Smooth muscle cell of the brain vasculature (primary cell): ENCODE measurements at regions not wholly inside any gene's neighbourhood (a gene's known extent, or its start where the extent isn't known, plus 50 kb on each side); places are given as distances from the start of the nearest gene placed in this dataset.
"Not testable (repeated sequence)": the region's sequence is repeated elsewhere in the genome, so short reads cannot be mapped to it uniquely, and the experiment has no call there.

Experiments used
- DNase-seq: peaks from one replicate; pipeline ENCODE4 v3.0.0-alpha.2; 2012; ENCODE audit warnings: low read depth, low spot score

DNA sequence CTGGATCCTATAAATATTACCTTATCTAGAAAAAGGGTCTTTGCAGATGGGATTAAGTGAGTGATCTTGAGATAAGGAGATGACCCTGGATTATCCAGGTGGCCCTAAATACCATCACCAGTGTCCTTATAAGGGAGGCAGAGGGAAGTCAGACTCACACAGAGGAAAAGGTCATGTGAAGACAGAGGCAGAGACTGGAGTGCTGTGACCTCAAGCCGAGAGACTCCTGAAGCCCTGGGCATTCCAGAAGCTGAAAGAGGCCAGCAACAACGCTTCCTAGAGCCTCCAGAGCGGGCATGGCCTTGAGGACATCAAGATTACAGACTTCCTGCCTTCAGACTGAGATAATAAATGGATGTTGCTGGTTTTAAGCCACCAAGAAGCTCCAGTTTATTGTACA lies 118.8 kb downstream of the ATPSCKMT start:
- no peak for DNase-seq

DNA sequence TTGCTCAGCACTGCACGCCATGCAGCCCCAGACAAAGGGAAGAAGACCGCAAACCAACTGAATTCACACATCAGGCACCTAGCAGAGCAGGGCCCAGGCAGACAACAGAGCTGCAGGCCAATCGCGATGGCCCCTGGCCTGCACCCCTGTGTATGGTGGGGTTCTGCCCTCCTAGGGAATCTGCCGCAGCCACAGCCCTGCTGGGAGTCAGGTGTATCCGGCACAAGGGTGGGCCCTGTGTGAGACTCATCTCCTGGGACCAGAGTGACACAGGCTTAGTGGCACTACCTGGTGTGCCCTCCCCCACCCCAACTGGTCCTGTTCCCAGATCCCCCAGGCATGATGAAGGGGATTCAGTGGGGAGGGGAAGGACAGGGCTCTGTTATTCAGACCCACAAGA lies 122.8 kb downstream of the ATPSCKMT start:
- DNase-seq = no peak

DNA sequence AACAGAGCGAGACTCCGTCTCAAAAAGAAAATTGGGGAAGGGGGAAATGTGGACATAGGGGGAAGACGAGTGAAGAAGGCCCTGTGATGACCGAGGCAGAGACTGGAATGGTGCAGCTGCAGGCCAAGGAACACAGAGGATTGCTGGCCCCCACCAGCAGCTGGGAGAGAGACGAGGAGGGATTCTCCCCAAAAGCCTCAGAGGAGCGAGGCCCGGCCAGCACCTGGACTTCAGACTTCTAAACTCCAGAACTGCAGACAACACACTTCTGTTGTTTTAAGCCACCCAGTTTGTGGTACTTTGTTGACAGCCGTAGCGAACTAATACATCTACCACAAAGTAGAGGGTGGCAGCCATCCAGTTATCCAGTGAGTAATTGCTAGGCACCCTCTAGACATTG lies 124.6 kb downstream of the ATPSCKMT start:
- no peak for DNase-seq

DNA sequence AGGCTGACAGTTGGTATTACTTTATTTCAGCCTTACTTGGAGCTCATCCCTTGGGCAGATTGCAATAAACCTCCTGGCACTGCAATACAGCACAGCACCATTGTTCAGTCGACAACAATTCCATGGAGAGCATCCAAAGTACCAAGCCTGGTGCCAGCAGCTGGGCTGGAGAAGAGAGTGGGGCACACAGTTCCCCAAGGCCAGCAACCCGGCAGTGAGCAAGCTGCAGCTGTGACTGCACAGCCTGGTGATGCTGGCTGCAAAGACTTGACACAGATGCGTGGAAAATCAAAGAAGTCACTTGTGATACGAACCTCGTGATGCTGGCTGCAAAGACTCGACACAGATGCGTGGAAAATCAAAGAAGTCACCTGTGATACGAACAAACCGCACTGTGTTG lies 125.4 kb downstream of the ATPSCKMT start:
- no peak for DNase-seq

DNA sequence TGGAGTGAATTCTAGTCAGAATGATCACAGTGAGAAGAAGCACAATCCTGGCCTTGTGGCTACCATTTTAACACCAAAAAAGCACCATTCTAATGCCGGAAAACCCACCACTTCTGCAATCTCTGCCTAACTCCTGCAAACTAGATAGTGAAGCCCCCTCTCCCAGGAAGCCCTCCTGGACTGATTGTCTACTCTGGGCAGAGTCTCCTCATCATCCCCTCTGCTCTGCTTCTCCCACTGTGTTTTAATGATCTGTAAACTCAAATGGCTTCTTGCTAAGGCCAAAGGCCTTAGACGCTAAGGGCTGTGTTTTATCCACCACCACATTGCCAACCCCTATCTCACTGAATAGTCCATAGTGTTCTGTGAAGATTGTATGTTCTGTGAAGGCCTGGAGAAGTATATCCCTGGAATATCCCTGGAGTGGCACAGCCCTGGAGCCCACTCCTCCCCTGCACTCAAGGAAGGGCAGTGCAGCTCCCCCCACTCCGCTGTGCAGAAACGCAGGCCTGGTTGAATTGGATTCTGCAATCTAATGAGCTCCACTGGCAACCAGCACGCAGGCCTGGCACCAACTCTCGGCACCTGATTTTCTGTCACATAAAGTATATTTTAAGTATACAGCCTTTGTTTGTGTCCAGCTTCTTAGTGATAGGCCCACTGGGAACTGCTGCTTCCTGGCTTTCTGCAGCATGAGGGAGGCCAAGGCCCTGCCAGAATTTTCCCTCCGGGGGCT lies 126.3 kb downstream of the ATPSCKMT start:
- DNase-seq = no peak

DNA sequence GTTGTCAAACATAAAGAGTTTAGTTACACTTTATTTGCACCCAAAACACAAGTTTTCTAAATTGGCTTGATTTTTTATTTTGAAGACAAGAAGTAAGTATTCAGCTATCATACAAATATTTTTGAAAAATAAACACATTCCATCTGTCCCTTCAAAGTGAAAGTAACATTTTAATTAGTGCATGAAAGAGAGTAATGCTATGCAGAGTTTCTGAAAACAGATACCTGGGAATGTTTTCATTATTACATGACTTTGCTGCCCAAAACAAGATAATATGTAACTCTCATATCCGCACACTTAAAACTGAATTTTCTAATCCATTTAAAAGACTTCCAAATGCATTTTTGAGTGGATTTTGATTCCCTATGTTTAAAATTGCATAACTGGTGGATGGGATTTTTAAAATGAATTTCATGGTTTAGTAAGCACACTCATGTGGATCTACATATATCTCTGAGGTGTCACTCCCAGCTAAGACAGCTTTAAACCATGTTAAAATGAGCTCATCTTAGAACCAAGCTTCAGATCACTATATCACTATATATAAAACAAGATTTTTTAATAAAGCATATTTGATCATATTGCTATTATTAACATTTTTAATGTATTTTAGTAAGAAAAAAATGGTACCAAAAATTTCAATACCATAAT lies 127.5 kb downstream of the ATPSCKMT start:
- no peak for DNase-seq

DNA sequence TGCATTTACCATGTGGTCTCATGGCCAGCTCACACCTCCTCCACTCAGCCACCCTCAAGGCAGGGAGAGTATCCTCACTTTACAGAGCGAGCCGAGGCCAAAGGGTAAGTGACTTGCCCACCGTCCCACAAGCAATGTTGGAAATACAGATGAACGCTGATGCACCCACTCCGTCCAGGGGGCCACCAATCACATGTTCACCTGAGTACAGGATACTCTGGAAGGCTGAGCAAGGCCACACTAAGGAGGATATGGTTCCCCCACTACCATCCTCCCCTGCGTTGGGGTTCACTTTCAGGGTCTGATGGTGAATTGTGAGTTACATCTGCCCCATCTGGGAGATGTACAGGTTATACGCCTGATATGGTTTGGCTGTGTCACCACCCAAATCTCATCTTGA lies 128.8 kb downstream of the ATPSCKMT start:
- no peak for DNase-seq

DNA sequence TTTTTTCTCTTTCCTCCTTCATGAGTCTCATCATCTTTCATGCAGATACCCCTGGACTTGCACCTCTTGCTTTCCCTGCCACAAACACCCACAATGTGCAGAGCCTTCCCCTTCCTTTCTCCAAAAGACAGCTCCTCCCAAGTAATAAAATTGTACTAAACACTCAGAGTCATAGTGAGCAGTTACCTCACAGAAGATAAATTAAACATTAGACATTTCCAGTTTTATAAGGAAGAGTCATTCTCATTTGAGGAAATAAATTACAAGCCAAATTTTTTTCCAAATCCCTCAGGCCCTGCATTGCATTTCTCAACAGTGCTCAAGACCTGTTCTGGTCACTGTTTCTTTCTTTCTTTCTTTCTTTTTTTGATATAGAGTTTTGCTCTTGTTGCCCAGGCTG lies 131.5 kb downstream of the ATPSCKMT start:
- DNase-seq = no peak

DNA sequence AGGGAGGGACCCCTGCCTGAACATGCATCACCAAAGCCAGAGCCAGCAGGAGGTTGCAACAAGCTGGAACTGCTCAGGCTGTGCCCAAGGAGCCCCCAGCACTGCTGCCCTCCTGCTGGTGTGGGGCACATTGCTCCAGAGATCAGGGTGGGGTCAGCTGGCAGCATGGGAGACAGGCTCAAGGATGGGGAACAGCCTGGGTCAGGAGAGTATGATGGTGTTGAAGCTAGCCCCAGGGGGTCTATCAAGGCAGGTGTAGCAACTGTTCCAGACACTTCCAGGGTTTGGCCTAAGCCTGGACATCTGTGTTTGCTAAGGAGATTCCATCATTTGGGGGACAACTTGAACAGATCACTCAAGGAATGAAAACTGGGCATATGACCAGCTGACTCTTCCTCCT lies 133.1 kb downstream of the ATPSCKMT start:
- DNase-seq = no peak

DNA sequence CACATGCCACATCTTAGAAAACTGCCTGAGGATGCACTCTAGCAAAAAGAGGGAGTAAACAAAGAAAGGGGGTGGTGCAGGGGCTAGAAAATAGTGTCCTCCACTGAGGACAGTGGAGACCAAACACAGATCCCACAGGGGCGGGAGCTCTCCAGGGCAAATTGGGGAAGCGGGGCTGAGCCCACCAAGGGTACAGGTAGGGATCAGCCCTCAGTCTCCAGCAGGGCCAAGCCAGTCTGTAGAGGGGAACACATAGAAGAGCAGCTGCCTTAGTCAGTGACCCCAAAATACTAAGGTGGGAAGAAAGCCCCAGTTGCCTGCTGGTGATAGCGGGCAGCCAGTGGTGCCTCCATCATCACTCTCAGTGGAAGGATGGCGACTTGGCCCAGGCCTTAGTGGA lies 134.0 kb downstream of the ATPSCKMT start:
- DNase-seq = no peak

DNA sequence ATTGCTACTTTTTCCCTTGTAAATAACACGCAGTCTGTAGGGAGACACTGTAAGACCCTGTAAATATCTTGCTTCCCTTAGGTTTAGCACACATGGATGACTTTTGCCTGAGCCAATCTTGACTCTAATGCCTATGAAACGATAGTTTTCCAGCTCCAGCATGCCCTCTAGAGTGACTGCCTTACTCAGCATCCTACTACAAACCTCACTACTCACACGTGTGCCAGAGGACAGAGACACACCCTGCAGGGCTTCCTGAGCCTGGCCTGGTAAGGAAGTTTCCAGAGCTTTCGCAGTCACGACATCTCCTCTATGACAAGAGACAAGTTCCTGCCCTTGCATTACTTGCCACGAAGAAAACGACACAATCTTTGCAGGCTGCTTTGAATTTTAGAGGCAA lies 138.1 kb downstream of the ATPSCKMT start:
- peak; percentile 32 for DNase-seq

DNA sequence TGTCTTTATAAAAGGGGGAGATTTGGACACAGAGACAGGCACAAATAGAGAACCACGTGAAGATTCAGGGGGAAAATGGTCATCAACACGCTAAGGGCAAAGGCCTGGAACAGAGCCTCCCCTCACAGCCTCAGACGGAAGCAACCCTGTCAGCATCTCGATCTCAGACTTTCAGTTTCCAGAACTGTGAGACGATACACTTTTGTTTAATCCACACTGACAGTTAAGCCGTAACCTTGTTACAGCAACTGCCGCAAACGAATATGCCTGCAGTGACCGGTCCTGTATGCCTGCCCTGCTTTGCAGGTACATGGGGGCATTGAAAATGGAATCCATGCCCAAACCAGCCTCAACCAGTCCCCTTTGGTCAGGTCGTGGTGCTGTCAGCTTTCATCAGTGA lies 139.5 kb downstream of the ATPSCKMT start:
- no peak for DNase-seq

DNA sequence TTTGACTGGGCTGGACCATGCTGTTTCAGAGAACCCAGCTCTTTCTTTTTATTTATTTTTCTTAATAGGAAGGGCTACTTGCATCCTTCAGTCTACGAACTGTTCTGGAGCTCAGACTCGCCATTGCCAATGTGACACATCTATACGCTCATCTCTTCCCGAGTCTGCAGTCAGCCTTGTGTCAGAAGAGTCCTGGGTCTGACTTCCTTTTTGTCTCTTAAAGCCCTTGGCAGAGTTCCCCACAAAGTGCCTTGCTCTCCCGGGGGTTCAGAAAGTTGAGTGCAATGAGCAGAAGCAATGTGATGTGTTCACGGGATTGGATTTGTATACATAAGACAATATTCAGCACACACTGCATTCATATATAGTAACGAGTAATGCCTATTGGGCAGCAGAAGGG lies 140.4 kb downstream of the ATPSCKMT start:
- DNase-seq = no peak

DNA sequence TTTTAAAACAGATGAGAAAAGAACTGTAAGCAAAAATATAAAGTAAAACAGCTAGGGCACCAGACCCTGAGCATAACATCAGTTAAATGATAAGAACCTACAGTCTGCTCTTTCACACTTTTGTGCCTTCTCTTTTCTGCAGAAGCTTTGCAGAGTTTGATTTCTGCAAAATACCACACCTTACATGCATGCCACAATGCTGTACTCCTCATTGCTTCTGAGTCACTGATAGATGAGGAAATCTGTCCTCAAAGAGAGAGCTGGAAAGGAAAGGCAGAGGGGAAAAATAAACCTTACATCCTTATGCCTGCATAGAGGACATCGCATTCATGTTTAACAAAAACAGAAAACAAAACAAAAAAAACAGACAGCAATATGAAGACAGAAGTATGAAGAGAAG lies 142.9 kb downstream of the ATPSCKMT start:
- DNase-seq = no peak

DNA sequence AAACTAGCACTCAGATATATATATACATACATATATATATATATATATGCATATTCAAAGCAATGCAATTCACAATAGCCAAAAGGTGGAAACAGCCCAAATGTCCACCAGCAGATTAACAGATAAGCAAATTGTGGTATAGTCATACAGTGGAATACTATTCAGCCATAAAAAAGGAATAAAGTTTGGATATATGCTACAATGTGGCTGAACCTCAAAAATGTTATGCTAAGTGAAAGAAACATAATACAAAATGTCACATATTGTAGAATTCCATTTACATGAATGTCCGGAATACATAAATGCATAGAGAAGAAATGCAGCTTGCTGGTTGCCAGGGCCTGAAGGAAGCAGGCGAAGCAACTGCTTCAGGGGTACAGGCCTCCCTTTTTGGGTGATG lies 143.4 kb downstream of the ATPSCKMT start:
- no peak for DNase-seq

DNA sequence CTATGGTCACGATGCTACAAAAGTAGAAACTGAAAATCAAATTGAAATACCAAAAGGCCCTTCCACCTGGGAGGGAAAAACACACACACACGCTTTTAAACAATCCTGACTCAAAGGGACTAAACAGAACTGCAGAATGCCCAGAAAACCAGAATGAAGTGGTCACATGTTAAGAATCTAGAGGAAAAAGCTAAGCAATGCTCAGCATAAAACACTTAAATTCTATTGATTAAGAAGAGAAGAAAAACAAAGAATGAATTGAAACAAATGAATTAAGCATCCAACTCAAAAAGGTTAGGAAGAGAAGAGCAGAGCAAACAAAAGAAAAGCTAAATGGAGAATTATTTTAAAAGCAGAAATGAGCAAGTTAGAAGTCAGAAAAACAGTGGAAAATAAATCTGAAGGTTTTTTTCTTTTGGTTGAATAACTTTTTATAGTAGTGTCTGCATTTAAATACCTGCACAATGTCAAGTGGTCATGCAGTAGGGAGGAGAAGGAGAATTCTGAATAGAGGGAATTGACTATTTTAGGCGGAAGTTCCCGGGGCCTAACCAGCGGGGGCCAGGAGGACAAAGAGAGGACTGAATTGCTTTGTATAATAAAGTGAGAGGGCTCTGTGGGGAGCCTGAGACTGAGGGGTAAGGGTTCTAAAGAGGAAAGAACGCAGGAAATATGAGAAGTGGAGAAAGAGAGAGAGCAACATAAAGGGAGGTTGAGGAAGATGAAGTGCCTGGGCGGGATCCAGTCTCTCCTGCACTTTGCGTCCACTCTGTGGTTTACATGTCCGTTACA lies 146.8 kb downstream of the ATPSCKMT start:
- no peak for DNase-seq

DNA sequence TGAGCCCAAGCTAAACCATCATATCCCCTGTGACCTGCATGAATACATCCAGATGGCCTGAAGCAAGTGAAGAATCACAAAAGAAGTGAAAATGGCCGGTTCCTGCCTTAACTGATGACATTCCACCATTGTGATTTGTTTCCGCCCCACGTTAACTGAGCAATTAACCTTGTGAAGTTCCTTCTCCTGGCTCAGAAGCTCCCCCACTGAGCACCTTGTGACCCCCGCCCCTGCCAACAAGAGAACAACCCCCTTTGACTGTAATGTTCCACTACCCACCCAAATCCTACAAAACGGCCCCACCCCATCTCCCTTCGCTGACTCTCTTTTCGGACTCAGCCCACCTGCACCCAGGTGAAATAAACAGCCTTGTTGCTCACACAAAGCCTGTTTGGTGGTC lies 147.5 kb downstream of the ATPSCKMT start:
- DNase-seq = not testable (repeated sequence)

DNA sequence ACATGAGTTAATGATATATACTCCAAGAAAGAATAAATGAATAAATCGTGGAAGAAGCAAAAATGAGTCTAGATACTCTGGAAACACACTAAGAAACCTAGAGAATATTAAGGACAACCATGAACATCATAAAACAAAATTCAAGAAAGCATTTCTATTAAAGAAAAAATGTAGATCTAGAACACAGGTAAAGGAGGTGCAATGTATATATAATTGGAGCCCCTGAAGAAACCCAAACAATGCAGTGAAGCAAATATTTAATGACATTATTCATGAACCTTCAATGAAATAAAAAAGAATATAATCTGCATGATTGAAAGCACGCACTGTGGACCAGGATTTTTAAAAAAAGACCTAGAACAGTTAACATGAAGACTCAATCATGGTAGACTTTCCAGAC lies 150.1 kb downstream of the ATPSCKMT start:
- DNase-seq = no peak

DNA sequence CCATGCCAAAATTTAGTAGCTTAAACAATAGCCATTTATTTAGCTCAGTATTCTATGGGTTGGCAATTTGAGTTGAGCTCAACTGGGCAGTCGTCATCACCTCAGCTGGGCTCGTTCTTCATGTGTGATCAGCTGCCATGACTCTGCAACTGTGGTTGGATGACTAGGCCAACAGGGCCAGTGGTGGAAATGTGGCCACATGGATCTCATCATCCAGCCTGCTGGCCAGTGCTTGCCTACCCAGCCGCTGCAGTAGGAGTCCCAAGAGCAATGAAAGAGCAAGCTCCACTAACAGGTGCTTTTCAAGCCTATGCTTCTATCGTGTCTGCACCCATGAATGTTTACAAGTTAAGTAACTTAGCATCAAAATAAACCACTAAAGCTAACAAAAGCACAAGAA lies 158.0 kb downstream of the ATPSCKMT start:
- no peak for DNase-seq

DNA sequence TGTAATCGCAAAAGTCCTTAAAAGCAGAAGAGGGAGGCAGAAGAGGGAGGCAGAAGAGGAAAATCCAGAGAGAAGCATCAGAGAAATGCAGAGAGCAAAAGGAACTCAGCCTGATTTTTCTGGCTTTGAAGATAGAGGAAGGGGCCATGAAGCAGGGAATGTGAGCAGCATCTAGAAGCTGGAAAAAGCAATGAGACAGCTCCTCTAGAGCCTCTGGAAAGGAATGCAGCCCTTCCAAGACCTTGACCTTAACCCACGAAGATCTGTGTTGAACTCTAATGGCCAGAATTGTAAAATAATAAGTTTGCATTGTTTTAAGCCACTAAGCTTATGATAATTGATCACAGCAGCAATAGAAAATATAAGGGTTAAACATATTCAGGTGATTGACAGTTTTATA lies 159.6 kb downstream of the ATPSCKMT start:
- DNase-seq = no peak

DNA sequence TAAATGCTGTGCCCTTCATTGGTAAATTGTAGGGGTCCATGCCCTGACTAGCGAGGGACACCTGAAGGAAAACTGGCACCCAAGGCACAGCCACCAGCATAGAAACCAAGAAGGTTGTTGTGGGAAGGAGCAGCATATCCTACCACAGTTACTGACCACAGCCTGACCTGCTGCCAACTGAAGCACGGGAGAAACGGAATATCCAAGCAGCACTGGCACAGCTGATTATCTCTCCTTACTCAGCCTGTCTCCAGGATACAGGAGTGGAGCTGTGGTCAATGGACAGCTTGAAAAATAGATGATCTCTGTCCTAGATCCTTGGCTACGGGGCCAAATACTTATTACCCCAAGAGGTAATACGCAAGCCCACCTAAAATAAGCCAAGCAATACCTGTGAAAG lies 164.5 kb downstream of the ATPSCKMT start:
- no peak for DNase-seq

DNA sequence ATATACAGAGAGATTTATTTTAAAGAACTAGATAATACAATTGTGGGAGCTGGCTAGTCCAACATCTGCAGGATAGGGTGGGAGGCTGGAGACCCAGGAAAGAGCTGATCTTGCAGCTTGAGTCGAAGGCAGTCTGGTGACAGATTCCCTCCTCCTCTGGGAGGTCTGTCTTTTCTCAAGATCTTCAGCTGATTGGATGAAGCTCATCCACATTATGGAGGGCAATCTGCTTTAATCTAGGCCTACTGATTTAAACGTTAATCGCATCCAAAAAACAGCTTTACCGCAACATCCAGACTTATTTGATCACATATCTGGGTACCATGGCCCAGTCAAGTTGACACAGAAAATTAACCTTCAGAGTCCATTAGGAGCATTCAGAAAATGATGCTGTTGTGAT lies 168.1 kb downstream of the ATPSCKMT start:
- DNase-seq = no peak
